Prostate gland (tissue), 2 donors: ENCODE measurements at regions not wholly inside any gene's neighbourhood (a gene's known extent, or its start where the extent isn't known, plus 50 kb on each side); places are given as distances from the start of the nearest gene placed in this dataset.

Experiments
- POLR2A ChIP-seq: fragments of 450-650 bp; IDR thresholded peaks from one replicate; pipeline ENCODE4 v1.6.1; 2016; ENCODE audit warnings: antibody characterized with exemption, mild to moderate bottlenecking
- POLR2AphosphoS5 ChIP-seq: sonication (generic); formaldehyde crosslinking; IDR thresholded peaks from one replicate; pipeline ENCODE4 v1.6.1; 2017; ENCODE audit warnings: antibody characterized with exemption
- TF ChIP-seq, protein P1 (sequence below), 4 experiments: fragments of 200-600 bp in 2 of 4; fragments of 450-650 bp in 2 of 4; sonication (generic) in 2 of 4; IDR thresholded peaks; 1 replicate in 3 of 4; 2 replicates in 1 of 4; pipeline ENCODE4 v1.5.1; 2016 to 2019; ENCODE audit warnings: antibody characterized with exemption in 4 of 4, mild to moderate bottlenecking in 2 of 4, moderate library complexity in 2 of 4

DNA sequence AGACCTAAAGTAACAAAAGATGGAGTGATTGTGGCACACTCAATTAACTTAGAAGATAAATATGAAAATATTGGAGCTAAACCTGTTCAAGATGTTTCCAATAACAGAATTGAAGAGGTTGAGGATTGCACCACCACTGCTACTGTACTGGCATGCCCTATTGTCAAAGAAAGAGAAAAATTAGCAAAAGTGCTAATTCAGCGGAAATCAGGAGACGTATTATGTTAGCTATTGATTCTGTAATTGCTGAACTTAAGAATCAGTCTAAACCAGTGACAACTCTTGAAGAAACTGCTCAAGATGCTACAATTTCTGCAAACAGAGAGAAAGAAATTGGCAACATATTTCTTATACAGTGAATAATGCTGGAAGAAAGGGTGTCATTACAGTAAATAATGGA, 754.4 kb downstream of the CDH18 start:
- TF ChIP-seq, protein P1, sequence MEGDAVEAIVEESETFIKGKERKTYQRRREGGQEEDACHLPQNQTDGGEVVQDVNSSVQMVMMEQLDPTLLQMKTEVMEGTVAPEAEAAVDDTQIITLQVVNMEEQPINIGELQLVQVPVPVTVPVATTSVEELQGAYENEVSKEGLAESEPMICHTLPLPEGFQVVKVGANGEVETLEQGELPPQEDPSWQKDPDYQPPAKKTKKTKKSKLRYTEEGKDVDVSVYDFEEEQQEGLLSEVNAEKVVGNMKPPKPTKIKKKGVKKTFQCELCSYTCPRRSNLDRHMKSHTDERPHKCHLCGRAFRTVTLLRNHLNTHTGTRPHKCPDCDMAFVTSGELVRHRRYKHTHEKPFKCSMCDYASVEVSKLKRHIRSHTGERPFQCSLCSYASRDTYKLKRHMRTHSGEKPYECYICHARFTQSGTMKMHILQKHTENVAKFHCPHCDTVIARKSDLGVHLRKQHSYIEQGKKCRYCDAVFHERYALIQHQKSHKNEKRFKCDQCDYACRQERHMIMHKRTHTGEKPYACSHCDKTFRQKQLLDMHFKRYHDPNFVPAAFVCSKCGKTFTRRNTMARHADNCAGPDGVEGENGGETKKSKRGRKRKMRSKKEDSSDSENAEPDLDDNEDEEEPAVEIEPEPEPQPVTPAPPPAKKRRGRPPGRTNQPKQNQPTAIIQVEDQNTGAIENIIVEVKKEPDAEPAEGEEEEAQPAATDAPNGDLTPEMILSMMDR (IDR thresholded peaks at IDR 0.05) = no peak
- TF ChIP-seq POLR2A (no peak), POLR2AphosphoS5 (no peak)
